Activated CD4-positive, alpha-beta T cell treated with anti-CD3 and anti-CD28 coated beads for 36 hours (primary cell): ENCODE measurements at regions not wholly inside any gene's neighbourhood (a gene's known extent, or its start where the extent isn't known, plus 50 kb on each side); places are given as distances from the start of the nearest gene placed in this dataset.

Source experiments
- ATAC-seq: fragments of 200-7000 bp; cut with Tn5 transposase; one replicate; pipeline ENCODE4 v1.10.0; 2021; ENCODE audit warnings: mild to moderate bottlenecking, moderate library complexity
- CTCF ChIA-PET: fragments of 350-600 bp; sonication (Branson Sonifier 250); formaldehyde crosslinking; loops from one replicate; lab custom pipeline; 2021; ENCODE audit warnings: antibody characterized with exemption; lab: Charles Lee
- POLR2A ChIA-PET: fragments of 350-600 bp; sonication (Branson Sonifier 250); formaldehyde crosslinking; loops from one replicate; lab custom pipeline; 2021; ENCODE audit warnings: antibody characterized with exemption, inconsistent platforms; lab: Charles Lee
- DNase-seq: peaks from one replicate; pipeline ENCODE4 v3.0.0-alpha.2; 2020
- H3K27ac Mint-ChIP-seq: one replicate; pipeline ENCODE4 v1.8.0; 2021; ENCODE audit warnings: mixed read lengths
- H3K27me3 Mint-ChIP-seq: one replicate; pipeline ENCODE4 v1.8.0; 2021; ENCODE audit warnings: mixed read lengths
- H3K36me3 Mint-ChIP-seq: one replicate; pipeline ENCODE4 v1.8.0; 2021; ENCODE audit warnings: low read depth, mixed read lengths
- H3K4me1 Mint-ChIP-seq: one replicate; pipeline ENCODE4 v1.8.0; 2021; ENCODE audit warnings: mixed read lengths
- H3K4me3 Mint-ChIP-seq: one replicate; pipeline ENCODE4 v1.8.0; 2021; ENCODE audit warnings: mild to moderate bottlenecking, moderate library complexity, mixed read lengths
- H3K9me3 Mint-ChIP-seq: one replicate; pipeline ENCODE4 v1.8.0; 2021; ENCODE audit warnings: low read depth, mixed read lengths
- intact Hi-C, 2 experiments: fragments of 100-400 bp; cut with DNase I in 1 of 2; cut with micrococcal nuclease in 1 of 2; formaldehyde crosslinking; loops; one replicate each; pipeline versions ENCODE4 v1.14.2 to v1.15.1; 2022 to 2024; cut with DNase I, micrococcal nuclease

DNA sequence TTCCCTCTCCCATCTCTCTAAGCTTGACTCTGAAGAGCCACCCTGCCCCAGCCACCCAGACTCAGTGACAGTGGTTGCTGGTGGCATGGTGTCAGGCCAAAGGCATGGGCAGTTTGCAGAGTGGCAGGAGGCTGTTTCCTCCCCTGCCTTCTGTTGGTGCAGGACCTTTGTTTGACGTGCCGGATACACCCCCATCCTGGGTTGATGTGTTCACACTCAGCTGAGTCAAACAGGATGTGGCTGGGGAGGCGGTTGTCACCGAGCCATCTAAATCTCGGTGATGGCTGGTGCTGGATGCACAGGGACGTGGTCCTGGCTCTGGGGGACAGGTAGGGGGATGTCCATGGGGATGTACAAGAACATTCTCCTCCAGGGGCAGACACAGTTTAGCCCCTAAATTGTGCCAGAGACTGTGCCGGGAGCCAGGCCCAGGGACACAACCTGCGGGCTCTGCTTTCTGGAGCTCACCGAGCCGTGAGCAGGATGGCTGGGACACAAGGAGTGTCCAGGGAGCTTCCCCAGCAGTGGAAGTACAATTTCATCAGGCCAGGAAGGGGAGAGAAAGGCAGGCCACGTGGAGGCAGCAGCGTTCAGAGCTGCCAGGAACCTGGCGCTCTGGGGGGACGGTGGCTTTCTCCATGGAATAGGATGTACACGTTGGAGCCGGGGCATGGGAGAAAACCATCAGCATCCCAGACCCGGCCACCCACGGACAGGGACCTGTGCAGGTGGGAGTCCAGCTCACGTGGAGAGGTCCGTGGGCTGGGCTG is 264.2 kb downstream of the SEC14L1 start:
- intact Hi-C loops: loop anchor here (1.0 to 5.0 kb wide), 6 partner anchors 14 to 74 kb away; no protein-coding TSS in a partner anchor
- Mint-ChIP-seq H3K27me3 (no peaks in the 10 kb centered on the region), H3K36me3 (peaks cover 27% of the 10 kb centered on the region), H3K9me3 (no peaks in the 10 kb centered on the region), H3K4me1 (peaks cover 95% of the 10 kb centered on the region), H3K27ac (peak overlapping the region; percentile 89), H3K4me3 (peak overlapping the region; percentile 95)
- DNase-seq (peak; percentile 93), ATAC-seq (peak; percentile 79)
- ChIA-PET CTCF (interaction anchor here (0.7 to 9.1 kb wide), 9 partner anchors 13 to 1046 kb away, joined by 3 to 61 read pairs (median 3); no protein-coding TSS in a partner anchor), POLR2A (interaction anchor here (0.7 to 1.7 kb wide), 6 partner anchors 15 to 54 kb away, joined by 3 to 4 read pairs (median 3); no protein-coding TSS in a partner anchor)

DNA sequence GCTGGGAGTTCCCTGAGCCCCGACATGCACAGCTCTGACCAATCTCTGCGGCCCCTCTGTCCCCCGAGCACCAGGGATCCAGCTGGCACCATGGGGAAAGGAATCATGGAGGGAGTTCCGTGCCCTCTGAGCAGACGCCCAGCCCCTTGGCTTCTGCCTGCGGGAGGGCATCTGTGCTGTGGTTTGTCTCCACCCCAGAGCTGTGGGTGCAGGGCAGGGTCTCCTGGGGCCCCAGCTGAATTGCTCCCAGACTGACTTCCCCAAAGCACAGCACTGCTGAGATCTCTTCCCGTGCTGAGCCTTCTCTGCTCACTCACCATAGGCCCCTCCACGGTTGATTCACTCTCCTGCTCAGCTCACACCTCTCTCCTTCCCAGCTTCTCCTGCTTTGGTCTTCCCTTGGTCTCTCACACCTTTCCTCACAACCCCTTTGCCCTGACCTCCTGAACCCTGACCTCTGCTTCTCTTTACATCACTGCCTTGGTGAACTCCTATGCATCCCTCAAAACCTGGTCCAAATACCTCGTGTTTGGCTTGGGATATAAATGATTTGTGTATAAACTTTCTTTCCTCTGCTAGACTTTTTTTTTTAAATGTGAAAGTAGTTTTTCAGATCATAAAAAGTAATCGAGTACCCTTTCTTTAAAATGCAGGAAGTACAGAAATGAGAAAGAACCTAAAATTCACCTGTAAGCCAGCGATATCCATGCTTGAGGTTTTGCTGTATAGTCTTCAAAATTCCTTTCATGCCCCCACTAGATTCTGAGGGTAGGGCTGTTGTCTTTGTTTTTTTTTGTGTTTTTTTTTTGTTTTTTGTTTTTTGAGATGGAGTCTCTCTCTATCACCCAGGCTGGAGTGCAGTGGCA is 265.3 kb downstream of the SEC14L1 start:
- Mint-ChIP-seq H3K4me1 (peaks cover 95% of the 10 kb centered on the region), H3K4me3 (peak overlapping the region; percentile 95), H3K27ac (peak overlapping the region; percentile 89), H3K9me3 (no peaks in the 10 kb centered on the region), H3K36me3 (peaks cover 32% of the 10 kb centered on the region), H3K27me3 (no peaks in the 10 kb centered on the region)
- ATAC-seq (peak; percentile 18), DNase-seq (peak; percentile 33)
- CTCF ChIA-PET: interaction anchor here (0.7 to 9.1 kb wide), 7 partner anchors 14 to 75 kb away, joined by 3 to 61 read pairs (median 5); no protein-coding TSS in a partner anchor
- intact Hi-C loops: loop anchor here in 1 of 2 experiments (1.0 to 2.0 kb wide), 5 partner anchors 15 to 75 kb away; no protein-coding TSS in a partner anchor
- POLR2A ChIA-PET: interaction anchor here (0.5 to 1.7 kb wide), 5 partner anchors 15 to 110 kb away, joined by 3 to 4 read pairs (median 3); no protein-coding TSS in a partner anchor

DNA sequence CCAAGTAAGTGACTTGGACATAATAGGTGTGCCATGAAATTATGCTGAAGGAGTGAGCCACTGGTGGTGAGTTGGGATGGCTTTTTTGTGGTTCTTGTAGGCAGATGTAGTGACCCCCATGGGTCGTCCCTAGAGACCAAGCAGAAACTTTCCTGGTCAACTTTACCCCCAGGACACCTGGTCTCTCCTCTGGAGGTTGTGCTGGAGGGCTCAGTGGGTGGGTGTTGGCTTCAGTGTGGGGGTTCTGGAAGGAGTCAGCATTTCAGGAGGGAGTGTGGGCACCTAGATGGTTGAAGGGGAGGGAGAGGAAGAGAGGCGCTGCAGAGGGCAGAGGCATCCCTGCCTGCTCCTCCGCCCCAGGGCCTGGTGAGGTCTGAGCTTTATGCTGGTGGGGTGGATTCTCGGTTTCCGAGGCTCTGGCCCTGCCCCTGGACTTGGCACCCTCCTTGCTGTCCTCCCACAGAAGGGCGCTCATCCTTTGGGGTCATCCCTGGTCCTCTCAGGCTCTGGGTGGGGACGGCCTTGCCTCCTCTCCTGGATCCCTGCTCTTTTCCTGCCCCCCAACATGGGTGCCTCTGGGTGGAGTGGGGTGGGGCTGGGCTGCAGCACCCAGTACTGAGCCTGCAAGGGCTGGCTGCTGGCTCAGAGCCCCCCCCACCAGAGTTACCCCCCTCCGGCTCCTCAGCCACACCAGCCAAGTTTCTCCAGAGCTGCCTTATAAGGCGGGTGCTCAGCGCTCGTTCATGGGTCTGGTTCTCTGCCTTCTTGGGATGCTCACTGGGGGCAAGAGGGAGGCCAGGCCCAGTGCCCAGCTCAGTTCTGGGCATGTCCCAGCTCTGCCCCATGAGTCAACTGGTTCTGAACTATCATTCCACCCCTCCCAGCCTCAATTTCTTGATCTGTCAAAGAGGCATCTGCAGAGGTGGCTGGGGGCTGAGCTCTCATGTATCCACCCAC is 266.8 kb downstream of the SEC14L1 start:
- H3K4me1 Mint-ChIP-seq: peaks cover 93% of the 10 kb centered on the region
- POLR2A ChIA-PET: interaction anchor here (1.0 kb wide), 1 partner anchor 13 kb away, joined by 3 read pairs; no protein-coding TSS in a partner anchor
- H3K27me3 Mint-ChIP-seq: no peaks in the 10 kb centered on the region
- H3K27ac Mint-ChIP-seq: peak overlapping the region; percentile 83
- peaks cover 35% of the 10 kb centered on the region for H3K36me3 Mint-ChIP-seq
- no peak for DNase-seq
- ATAC-seq: no peak
- intact Hi-C loops: no loop called here
- CTCF ChIA-PET: interaction anchor here (0.6 to 9.1 kb wide), 3 partner anchors 7 to 30 kb away, joined by 4 to 61 read pairs (median 16); no protein-coding TSS in a partner anchor
- no peak overlapping the region for H3K4me3 Mint-ChIP-seq
- H3K9me3 Mint-ChIP-seq: no peaks in the 10 kb centered on the region

DNA sequence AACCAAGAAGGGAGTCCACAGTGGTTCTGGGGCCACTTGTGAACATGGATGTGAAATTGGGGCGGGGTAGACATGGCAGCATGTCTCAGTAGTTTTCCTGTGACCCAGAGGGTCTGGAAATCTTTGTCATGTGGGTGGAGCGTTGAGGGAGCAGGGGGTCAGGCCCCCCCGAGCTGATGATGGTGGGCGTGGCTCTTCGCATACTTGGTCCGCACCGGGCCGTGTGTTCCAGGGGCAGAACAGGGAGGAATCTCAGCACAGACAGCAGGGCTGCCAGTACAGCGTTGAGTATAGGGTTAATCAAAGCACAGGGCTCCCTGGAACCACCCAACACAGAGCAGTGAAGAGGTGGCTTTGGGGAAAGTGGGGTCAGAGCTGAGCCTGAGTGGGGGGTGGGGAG is 267.5 kb downstream of the SEC14L1 start:
- intact Hi-C loops: no loop called here
- POLR2A ChIA-PET: no interaction called here
- H3K9me3 Mint-ChIP-seq: no peaks in the 10 kb centered on the region
- H3K27me3 Mint-ChIP-seq: no peaks in the 10 kb centered on the region
- H3K27ac Mint-ChIP-seq: peak overlapping the region; percentile 83
- no peak for DNase-seq
- H3K4me1 Mint-ChIP-seq: peaks cover 92% of the 10 kb centered on the region
- ATAC-seq: no peak
- H3K36me3 Mint-ChIP-seq: peaks cover 40% of the 10 kb centered on the region
- CTCF ChIA-PET: interaction anchor here (1.6 to 9.1 kb wide), 3 partner anchors 8 to 46 kb away, joined by 4 to 61 read pairs (median 16); no protein-coding TSS in a partner anchor
- no peak overlapping the region for H3K4me3 Mint-ChIP-seq

DNA sequence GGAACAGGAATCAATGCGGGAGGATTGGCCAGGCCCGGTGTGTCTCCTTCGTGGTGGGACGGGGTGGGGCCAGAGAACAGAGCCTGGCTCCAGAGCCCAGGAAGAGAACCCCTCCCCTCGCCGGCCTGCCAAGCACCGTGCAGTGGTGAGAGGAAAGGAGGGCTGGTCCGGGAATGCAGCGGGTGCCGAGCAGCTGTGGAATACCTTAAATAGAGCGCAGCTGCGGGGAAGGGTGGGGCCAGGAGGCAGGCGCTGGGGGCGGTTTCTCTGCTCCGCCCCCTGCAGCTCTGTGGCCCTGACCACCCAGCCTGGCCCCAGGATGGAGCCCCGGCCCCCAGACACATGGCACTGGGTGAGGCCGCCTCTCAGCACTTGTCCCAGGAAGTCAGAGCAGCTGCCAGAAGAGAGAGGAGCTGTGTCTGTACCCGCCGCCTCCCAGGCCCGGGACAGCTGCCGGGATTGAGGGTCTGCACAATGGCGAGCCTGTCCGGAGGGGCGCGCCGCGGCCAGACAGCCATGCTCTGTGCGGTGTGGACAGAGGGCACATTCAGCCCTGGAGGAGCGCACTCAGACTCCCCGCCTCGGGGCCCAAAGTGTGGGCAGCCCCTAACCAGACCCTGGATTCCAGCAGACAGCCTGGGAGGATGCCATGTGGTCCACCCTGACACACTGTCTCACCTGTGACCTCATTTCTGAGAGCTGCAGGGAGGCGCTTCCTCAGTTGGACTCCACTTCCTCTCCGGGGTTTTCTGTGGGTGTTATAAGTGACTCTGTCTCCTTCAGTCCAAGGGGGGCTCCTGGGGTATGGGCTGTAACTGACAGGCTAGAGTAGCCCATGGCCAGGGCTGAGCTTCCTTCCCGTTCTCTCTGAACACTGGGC is 268.8 kb downstream of the SEC14L1 start:
- ATAC-seq (no peak), DNase-seq (no peak)
- ChIA-PET POLR2A (interaction anchor here (0.5 to 0.7 kb wide), 3 partner anchors 22 to 1346 kb away, joined by 3 read pairs; no protein-coding TSS in a partner anchor), CTCF (interaction anchor here (0.5 to 9.1 kb wide), 7 partner anchors 9 to 733 kb away, joined by 3 to 61 read pairs (median 4); no protein-coding TSS in a partner anchor)
- H3K4me1 Mint-ChIP-seq: peaks cover 86% of the 10 kb centered on the region
- peak overlapping the region; percentile 16 for H3K4me3 Mint-ChIP-seq
- H3K27ac Mint-ChIP-seq: peak overlapping the region; percentile 74
- no peaks in the 10 kb centered on the region for H3K27me3 Mint-ChIP-seq
- intact Hi-C loops: no loop called here
- peaks cover 35% of the 10 kb centered on the region for H3K36me3 Mint-ChIP-seq
- H3K9me3 Mint-ChIP-seq: no peaks in the 10 kb centered on the region

DNA sequence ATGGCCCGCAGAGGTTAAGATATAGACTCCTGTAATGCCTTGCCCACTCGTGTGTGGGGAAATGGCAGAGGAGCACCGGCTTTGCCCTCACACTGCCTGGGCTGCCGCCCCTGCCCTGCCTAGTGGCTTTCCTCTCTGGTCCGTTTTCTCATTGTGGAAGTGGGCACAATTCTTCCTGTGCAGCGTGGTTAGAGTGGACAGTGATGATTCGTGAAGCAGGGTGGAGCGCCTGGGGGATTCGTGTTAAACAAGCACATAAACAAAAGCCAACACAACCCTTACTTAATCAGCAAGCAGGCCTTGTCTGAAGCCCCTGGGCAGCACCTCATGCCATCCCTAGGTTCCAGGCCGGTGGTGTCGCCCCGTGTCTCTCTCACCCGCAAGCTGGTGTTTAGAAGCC is 269.7 kb downstream of the SEC14L1 start:
- peaks cover 82% of the 10 kb centered on the region for H3K4me1 Mint-ChIP-seq
- no peak overlapping the region for H3K4me3 Mint-ChIP-seq

DNA sequence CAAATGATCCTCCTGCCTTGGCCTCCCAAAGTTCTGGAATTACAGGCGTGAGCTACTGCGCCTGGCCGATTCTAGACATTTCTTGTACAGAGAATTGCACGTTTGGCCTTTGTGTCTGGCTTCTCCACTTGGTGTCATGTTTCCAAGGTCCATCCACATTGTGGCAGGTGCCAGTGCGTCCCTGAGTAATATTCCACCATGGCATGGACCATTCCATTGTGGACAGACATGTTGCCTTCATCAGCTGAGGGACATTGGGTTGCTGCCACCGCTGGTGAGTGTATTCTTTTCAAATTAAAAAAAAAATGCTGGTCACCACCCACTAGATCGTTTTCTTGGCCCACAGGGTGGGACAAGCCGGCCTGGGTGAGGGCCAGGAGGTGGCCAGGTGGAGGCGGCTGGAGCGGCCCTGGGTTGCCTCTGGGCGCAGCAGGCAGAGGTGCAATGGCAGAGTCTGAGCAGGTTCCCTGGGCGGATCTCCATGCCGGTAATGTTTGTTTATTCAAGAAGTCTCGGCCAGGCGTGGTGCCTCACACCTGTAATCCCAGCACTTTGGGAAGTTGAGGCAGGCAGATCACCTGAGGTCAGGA is 274.1 kb downstream of the SEC14L1 start:
- intact Hi-C loops: no loop called here
- no peaks in the 10 kb centered on the region for H3K27me3 Mint-ChIP-seq
- DNase-seq: no peak
- peaks cover 18% of the 10 kb centered on the region for H3K36me3 Mint-ChIP-seq
- H3K4me3 Mint-ChIP-seq: no peak overlapping the region
- ATAC-seq: no peak
- no peak overlapping the region for H3K27ac Mint-ChIP-seq
- ChIA-PET POLR2A (no interaction called here), CTCF (interaction anchor here (1.0 to 2.8 kb wide), 3 partner anchors 15 to 83 kb away, joined by 6 to 15 read pairs (median 9); no protein-coding TSS in a partner anchor)
- H3K4me1 Mint-ChIP-seq: peaks cover 61% of the 10 kb centered on the region
- H3K9me3 Mint-ChIP-seq: no peaks in the 10 kb centered on the region

More for the DNA sequence above, 269.7 kb downstream of the SEC14L1 start:
- Mint-ChIP-seq H3K27ac (peak overlapping the region; percentile 35), H3K27me3 (no peaks in the 10 kb centered on the region), H3K9me3 (no peaks in the 10 kb centered on the region), H3K36me3 (peaks cover 28% of the 10 kb centered on the region)
- ChIA-PET CTCF (interaction anchor here (1.8 to 9.1 kb wide), 3 partner anchors 10 to 19 kb away, joined by 8 to 61 read pairs (median 16); no protein-coding TSS in a partner anchor), POLR2A (interaction anchor here (0.5 to 0.7 kb wide), 2 partner anchors 393 to 656 kb away, joined by 3 to 9 read pairs; no protein-coding TSS in a partner anchor)
- intact Hi-C loops: no loop called here
- DNase-seq: no peak
- no peak for ATAC-seq

DNA sequence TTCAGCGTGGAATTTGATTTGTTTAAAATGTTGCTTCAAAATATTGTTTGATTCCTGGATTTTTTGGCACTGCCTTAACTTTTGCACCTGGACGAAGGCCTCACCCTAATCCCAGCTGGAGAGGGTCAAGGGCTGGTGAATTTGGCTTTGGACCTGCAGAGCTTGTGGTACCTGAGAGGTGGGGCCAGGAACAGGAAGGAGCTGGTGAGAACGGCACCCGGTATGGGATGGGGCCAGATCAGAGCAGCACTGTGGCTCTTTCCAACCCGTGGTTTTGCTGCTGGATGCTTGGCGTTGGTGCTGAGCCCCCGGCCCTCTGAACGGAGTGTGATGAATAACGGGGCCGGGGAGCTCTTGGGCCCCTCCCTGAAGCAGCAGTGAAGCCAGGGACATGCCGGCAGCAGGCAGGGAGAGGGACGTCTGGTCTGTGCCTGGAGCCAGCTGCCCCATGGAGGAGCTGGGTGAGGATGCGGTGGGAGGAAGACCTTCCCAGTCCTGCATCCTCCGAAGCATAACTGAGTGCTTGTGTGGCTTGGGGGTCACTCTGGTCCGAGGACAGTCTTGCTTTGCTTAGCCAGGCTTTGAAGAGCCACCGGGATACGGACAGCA is 275.4 kb downstream of the SEC14L1 start:
- peaks cover 62% of the 10 kb centered on the region for H3K4me1 Mint-ChIP-seq
- H3K36me3 Mint-ChIP-seq: peaks cover 13% of the 10 kb centered on the region
- ChIA-PET POLR2A (interaction anchor here (1.0 kb wide), 1 partner anchor 16 kb away, joined by 3 read pairs; no protein-coding TSS in a partner anchor), CTCF (interaction anchor here (0.8 to 2.8 kb wide), 3 partner anchors 14 to 264 kb away, joined by 3 to 15 read pairs (median 9); no protein-coding TSS in a partner anchor)
- no peak overlapping the region for H3K4me3 Mint-ChIP-seq
- no peak for DNase-seq
- peak overlapping the region; percentile 55 for H3K27ac Mint-ChIP-seq
- intact Hi-C loops: no loop called here
- H3K9me3 Mint-ChIP-seq: no peaks in the 10 kb centered on the region
- H3K27me3 Mint-ChIP-seq: no peaks in the 10 kb centered on the region
- peak; percentile 36 for ATAC-seq

DNA sequence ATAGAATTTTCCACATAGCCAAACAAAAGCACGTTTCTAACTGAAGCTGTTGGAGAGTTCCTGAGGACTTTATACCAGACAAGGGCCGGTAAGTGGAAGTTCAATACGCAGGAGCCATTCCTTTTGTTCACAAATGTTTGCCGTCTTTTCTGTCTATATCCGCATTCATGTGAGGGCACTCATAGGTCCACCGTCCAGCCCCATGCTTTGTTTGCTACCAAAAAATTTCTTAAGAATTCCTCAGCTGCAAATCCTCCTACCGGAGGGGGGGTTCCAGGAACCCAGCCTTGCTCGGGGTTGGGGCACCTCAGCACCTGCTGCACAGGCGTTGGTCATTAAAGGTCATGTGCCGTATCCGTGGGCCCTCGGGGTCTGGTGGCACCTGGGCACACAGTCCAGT is 276.8 kb downstream of the SEC14L1 start:
- ChIA-PET POLR2A (no interaction called here), CTCF (interaction anchor here (1.0 kb wide), 1 partner anchor 12 kb away, joined by 5 read pairs; no protein-coding TSS in a partner anchor)
- peaks cover 59% of the 10 kb centered on the region for H3K4me1 Mint-ChIP-seq
- DNase-seq (no peak), ATAC-seq (no peak)
- H3K4me3 Mint-ChIP-seq: no peak overlapping the region
- H3K36me3 Mint-ChIP-seq: peaks cover 5% of the 10 kb centered on the region
- no peaks in the 10 kb centered on the region for H3K9me3 Mint-ChIP-seq
- H3K27ac Mint-ChIP-seq: no peak overlapping the region
- H3K27me3 Mint-ChIP-seq: no peaks in the 10 kb centered on the region
- intact Hi-C loops: no loop called here
